HL-60 (cell line): ENCODE measurements at regions not wholly inside any gene's neighbourhood (a gene's known extent, or its start where the extent isn't known, plus 50 kb on each side); places are given as distances from the start of the nearest gene placed in this dataset.

ENCODE experiments used
- DNase-seq, 2 experiments: peaks; one replicate each; pipeline ENCODE4 v3.0.0-alpha.2; 2010 to 2020; ENCODE audit warnings: low read depth in 1 of 2, low spot score in 1 of 2
- H3K27ac ChIP-seq: fragments of 250-450 bp; sonication (Bioruptor Pico); replicated peaks from 2 replicates; pipeline ENCODE4 v1.5.1; 2020; ENCODE audit warnings: mild to moderate bottlenecking, moderate library complexity
- H3K27me3 ChIP-seq: fragments of 250-450 bp; sonication (Bioruptor Pico); 2 replicates; pipeline ENCODE4 v1.5.1; 2021; ENCODE audit warnings: mild to moderate bottlenecking, moderate library complexity; ENCODE audit not compliant: insufficient read depth, poor library complexity, severe bottlenecking
- H3K4me3 ChIP-seq: replicated peaks from 2 replicates; pipeline ENCODE4 v1.5.1; 2011; ENCODE audit warnings: mild to moderate bottlenecking, control low read depth, low read length; ENCODE audit not compliant: insufficient read depth
- CTCF ChIP-seq: IDR thresholded peaks from one replicate; pipeline ENCODE4 v1.5.1; 2011; ENCODE audit warnings: low read length, control low read depth, inconsistent platforms; ENCODE audit not compliant: insufficient read depth
- GABPA ChIP-seq: IDR thresholded peaks from 2 replicates; pipeline ENCODE4 v1.6.1; 2012; ENCODE audit warnings: low read depth
- POLR2AphosphoS5 ChIP-seq: IDR thresholded peaks from 2 replicates; pipeline ENCODE4 v1.6.1; 2012; ENCODE audit warnings: low read depth
- REST ChIP-seq: IDR thresholded peaks from 2 replicates; pipeline ENCODE4 v1.6.1; 2012; ENCODE audit warnings: low read depth; ENCODE audit not compliant: insufficient replicate concordance
- SPI1 ChIP-seq: IDR thresholded peaks from 2 replicates; pipeline ENCODE4 v1.6.1; 2012; ENCODE audit warnings: low read depth, mild to moderate bottlenecking, borderline replicate concordance

DNA sequence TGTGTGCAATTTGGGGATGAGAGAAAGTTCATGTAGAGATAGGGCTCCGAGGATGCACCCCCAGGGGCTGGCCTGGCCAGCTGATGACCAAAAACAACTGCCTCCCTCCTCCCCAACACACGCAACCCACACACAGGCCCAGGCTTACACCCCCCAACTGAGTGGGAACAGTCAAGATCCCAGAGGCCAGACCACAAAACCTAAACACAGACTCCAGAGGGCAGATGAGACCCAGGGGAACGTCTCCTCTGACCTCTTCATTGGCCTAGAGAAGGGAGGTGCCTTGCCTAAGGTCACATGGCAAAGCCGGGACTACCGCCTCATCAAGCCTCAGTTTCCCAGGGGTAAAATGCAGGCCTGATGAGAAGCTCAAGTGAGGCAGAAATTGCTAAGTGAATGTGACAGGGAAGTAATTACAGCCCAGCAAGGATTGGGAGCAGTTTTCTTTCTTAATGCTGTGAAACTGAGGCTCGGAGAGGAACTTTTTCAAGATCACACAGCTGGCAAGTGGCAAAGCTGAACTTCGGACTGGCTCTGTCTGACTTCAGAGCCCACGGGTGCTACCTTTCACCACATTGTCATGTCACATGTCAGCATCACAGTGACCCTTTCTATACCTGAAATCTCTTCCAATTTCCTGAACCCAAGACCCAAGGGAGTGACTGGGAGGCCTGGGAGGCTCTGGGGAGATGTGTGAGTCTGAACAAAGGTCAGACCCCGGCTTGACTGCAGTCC lies 69.9 kb upstream of the WNT11 start:
- Histone ChIP-seq H3K27ac (no peak overlapping the region), H3K4me3 (no peak overlapping the region), H3K27me3 (no peaks in the 10 kb centered on the region)
- no peak for TF ChIP-seq GABPA
- no peak for TF ChIP-seq REST
- TF ChIP-seq CTCF: no peak
- TF ChIP-seq SPI1: no peak
- TF ChIP-seq POLR2AphosphoS5: no peak
- no peak for DNase-seq

DNA sequence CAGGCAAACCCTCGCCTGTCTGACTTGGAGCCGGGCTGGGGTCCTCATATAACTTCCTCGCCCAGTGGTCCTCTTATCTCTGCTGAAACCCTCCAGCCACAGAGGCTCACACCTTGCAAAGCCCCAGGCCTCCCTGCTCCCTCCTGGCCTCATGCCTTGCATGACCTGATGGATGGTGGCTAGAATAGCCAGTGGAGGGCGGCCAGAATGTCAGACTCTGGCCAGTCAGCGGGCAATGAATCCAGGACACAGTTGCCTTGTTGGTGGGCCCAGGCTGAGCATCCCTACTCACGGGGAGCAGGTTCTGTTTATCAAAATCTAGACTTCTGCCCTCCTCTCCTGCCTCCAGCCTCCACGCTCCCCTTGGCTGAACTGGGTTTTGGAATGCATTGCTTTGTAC lies 69.1 kb upstream of the WNT11 start:
- no peak overlapping the region for H3K4me3 ChIP-seq
- DNase-seq: no peak
- H3K27ac ChIP-seq: no peak overlapping the region
- no peaks in the 10 kb centered on the region for H3K27me3 ChIP-seq
- TF ChIP-seq SPI1 (no peak), REST (no peak), CTCF (no peak), GABPA (no peak), POLR2AphosphoS5 (no peak)

DNA sequence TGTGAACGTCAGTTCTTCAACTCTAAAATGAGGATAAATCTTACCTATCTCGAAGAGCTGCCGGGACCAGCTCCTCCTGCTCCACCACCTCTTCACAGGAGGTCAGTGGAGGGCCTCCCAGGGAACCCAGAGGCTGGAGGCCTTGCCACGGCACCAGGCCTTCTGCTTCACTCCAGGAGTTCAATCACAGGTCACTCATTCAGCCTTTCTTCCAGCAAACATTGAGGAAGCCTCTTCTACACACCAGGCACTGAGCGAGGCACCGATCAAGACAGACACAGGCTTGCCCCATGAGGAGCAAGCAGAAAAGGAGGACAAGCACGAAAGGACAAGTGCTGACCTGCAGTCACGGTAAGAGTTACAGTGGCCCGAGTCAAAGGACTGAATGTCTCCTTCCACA lies 64.8 kb upstream of the WNT11 start:
- TF ChIP-seq SPI1 (no peak), GABPA (no peak)
- H3K27ac ChIP-seq: no peak overlapping the region
- no peak for DNase-seq
- H3K4me3 ChIP-seq: no peak overlapping the region
- no peaks in the 10 kb centered on the region for H3K27me3 ChIP-seq

GRCh38 chr11:76270389-76270788 lies 64.1 kb upstream of the WNT11 start:
- H3K4me3 ChIP-seq: no peak overlapping the region
- no peak overlapping the region for H3K27ac ChIP-seq
- DNase-seq: no peak
- no peaks in the 10 kb centered on the region for H3K27me3 ChIP-seq
- TF ChIP-seq REST (no peak), POLR2AphosphoS5 (no peak), CTCF (no peak), GABPA (no peak), SPI1 (no peak)
